Calu3 (cell line): ENCODE measurements at regions not wholly inside any gene's neighbourhood (a gene's known extent, or its start where the extent isn't known, plus 50 kb on each side); places are given as distances from the start of the nearest gene placed in this dataset.

Experiments used
- BruUV-seq: library from RNA; stranded (reverse); fragments of 400-500 nt; replicated peaks from 2 replicates; lab custom pipeline; 2021; lab: Mats Ljungman, UMichigan
- CTCF ChIA-PET: fragments of 300-600 bp; sonication (Branson Sonifier 250); formaldehyde crosslinking; loops from one replicate; lab custom pipeline; 2022; ENCODE audit warnings: antibody characterized with exemption; lab: Charles Lee
- DNase-seq: peaks from one replicate; pipeline ENCODE4 v3.0.0; 2022
- H3K27ac Mint-ChIP-seq: one replicate; pipeline ENCODE4 v1.8.0; 2022; ENCODE audit warnings: mixed read lengths; ENCODE audit not compliant: unreplicated experiment
- H3K27me3 Mint-ChIP-seq: one replicate; pipeline ENCODE4 v1.8.0; 2022; ENCODE audit warnings: mixed read lengths; ENCODE audit not compliant: unreplicated experiment
- H3K36me3 Mint-ChIP-seq: one replicate; pipeline ENCODE4 v1.8.0; 2022; ENCODE audit warnings: mild to moderate bottlenecking, moderate library complexity, mixed read lengths; ENCODE audit not compliant: insufficient read depth, unreplicated experiment
- H3K4me1 Mint-ChIP-seq: one replicate; pipeline ENCODE4 v1.8.0; 2022; ENCODE audit warnings: mild to moderate bottlenecking, low read depth, mixed read lengths; ENCODE audit not compliant: unreplicated experiment
- H3K4me3 Mint-ChIP-seq: one replicate; pipeline ENCODE4 v1.8.0; 2022; ENCODE audit warnings: mild to moderate bottlenecking, low read depth, moderate library complexity, mixed read lengths; ENCODE audit not compliant: unreplicated experiment
- H3K9me3 Mint-ChIP-seq: one replicate; pipeline ENCODE4 v1.8.0; 2022; ENCODE audit warnings: low read depth, mixed read lengths; ENCODE audit not compliant: unreplicated experiment
- intact Hi-C: fragments of 100-400 bp; cut with micrococcal nuclease; formaldehyde crosslinking; loops from one replicate; pipeline ENCODE4 v1.10.0; 2022; ENCODE audit not compliant: unreplicated experiment
- TF ChIP-seq, protein P1 (sequence below): fragments of 200-600 bp; IDR thresholded peaks from one replicate; pipeline ENCODE4 v1.8.0; 2022; ENCODE audit warnings: antibody characterized with exemption; ENCODE audit not compliant: unreplicated experiment

DNA sequence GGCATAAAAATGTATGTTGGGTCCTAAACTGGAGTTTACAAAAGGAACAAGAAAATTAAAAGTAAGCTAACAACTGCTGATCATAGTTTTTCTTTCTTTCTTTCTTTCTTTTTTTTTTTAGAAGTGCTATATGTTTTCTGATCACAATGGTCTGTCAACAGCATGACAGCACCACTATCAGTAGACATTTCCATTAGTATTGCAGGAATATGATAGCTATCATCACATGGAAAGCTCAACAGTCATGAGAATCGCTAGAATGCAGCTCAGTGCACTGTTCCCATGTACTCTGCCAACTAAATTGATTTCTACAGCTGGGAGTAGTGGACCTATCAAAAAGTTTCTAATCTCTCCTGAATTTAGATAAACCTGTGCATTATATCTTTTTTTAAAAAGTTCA is 950.3 kb upstream of the ACVR2A start:
- Mint-ChIP-seq H3K9me3 (no peaks in the 10 kb centered on the region), H3K27me3 (no peaks in the 10 kb centered on the region), H3K36me3 (no peaks in the 10 kb centered on the region), H3K4me1 (no peaks in the 10 kb centered on the region), H3K27ac (no peak overlapping the region), H3K4me3 (no peak overlapping the region)
- CTCF ChIA-PET: no interaction called here
- BruUV-seq: no TSS peak
- DNase-seq: no peak
- intact Hi-C loops: no loop called here
- TF ChIP-seq, protein P1, sequence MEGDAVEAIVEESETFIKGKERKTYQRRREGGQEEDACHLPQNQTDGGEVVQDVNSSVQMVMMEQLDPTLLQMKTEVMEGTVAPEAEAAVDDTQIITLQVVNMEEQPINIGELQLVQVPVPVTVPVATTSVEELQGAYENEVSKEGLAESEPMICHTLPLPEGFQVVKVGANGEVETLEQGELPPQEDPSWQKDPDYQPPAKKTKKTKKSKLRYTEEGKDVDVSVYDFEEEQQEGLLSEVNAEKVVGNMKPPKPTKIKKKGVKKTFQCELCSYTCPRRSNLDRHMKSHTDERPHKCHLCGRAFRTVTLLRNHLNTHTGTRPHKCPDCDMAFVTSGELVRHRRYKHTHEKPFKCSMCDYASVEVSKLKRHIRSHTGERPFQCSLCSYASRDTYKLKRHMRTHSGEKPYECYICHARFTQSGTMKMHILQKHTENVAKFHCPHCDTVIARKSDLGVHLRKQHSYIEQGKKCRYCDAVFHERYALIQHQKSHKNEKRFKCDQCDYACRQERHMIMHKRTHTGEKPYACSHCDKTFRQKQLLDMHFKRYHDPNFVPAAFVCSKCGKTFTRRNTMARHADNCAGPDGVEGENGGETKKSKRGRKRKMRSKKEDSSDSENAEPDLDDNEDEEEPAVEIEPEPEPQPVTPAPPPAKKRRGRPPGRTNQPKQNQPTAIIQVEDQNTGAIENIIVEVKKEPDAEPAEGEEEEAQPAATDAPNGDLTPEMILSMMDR: no peak

DNA sequence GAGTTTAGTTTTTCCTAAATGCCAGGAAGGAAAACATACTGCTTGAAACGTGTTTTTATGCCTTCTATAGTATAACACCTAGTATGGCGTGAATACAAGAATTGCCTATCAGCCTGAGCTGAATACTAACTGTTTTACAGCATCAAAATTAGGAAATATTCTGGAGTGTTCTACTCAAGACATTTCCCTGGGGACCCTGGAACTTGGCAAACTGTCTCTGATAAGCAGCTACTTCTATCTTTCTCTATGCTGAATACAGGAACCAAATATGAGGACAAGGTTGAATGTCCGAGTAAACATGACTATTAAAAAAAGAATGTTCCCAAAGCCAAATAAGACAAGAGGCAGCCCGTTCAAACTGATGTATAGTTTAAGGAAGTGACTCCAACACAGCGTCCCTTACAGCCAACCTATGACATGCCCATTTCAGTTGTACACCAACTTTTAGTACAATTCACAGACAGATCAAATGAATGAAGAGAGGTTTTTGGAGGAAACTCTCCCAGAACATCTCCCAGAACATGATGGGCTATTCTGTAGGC is 951.3 kb upstream of the ACVR2A start:
- intact Hi-C loops: no loop called here
- no peaks in the 10 kb centered on the region for H3K27me3 Mint-ChIP-seq
- TF ChIP-seq, protein P1: no peak
- DNase-seq: no peak
- CTCF ChIA-PET: no interaction called here
- H3K27ac Mint-ChIP-seq: no peak overlapping the region
- H3K4me3 Mint-ChIP-seq: no peak overlapping the region
- H3K4me1 Mint-ChIP-seq: no peaks in the 10 kb centered on the region
- H3K36me3 Mint-ChIP-seq: no peaks in the 10 kb centered on the region
- no peaks in the 10 kb centered on the region for H3K9me3 Mint-ChIP-seq
- BruUV-seq: no TSS peak

DNA sequence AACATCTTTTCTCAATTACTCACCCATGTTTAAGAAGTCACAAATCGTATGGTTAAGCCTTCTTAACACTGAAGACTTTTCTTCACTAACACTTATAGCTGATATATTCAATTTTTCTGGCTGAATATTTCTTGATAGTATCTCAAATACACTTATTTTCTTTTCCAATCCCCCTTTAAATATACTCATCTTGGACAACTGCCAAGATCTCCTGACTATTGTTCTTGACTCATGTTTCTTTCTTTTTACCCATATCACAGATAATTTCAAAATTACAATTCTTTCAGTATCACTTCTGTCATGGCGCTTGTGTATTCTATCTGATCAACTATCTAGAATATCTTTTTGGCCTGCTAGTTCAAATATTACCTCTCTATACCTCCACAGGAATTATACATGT is 954.3 kb upstream of the ACVR2A start:
- no peak overlapping the region for H3K27ac Mint-ChIP-seq
- no peaks in the 10 kb centered on the region for H3K36me3 Mint-ChIP-seq
- no peaks in the 10 kb centered on the region for H3K4me1 Mint-ChIP-seq
- no peak overlapping the region for H3K4me3 Mint-ChIP-seq
- no peaks in the 10 kb centered on the region for H3K27me3 Mint-ChIP-seq
- intact Hi-C loops: no loop called here
- DNase-seq: no peak
- CTCF ChIA-PET: no interaction called here
- no TSS peak for BruUV-seq
- no peaks in the 10 kb centered on the region for H3K9me3 Mint-ChIP-seq
- TF ChIP-seq, protein P1: no peak

DNA sequence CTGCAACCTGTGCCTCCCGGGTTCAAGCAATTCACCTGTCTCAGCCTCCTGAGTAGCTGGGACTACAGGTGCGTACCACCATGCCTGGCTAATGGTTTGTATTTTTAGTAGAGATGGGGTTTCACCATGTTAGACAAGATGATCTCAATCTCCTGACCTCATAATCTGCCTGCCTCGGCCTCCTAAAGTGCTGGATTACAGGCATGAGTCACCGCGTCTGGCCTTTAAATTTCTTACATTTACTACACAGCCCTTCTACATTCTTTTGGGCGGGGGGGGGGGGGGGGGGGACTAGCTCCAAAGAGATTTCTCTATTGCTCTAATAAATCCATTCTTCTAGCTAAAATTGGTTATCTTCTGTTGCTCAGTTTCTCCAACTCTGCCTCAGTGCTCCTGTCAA is 964.9 kb upstream of the ACVR2A start:
- no peaks in the 10 kb centered on the region for H3K9me3 Mint-ChIP-seq
- TF ChIP-seq, protein P1: no peak
- no peak overlapping the region for H3K4me3 Mint-ChIP-seq
- H3K36me3 Mint-ChIP-seq: no peaks in the 10 kb centered on the region
- H3K4me1 Mint-ChIP-seq: no peaks in the 10 kb centered on the region
- no peak overlapping the region for H3K27ac Mint-ChIP-seq
- no TSS peak for BruUV-seq
- DNase-seq: no peak
- intact Hi-C loops: loop anchor here (10.0 kb wide), 1 partner anchor 1815 kb away; no protein-coding TSS in a partner anchor
- H3K27me3 Mint-ChIP-seq: no peaks in the 10 kb centered on the region
- CTCF ChIA-PET: no interaction called here
